ENCODE measurements at regions not wholly inside any gene's neighbourhood (a gene's known extent, or its start where the extent isn't known, plus 50 kb on each side); places are given as distances from the start of the nearest gene placed in this dataset.

- no peak for TF ChIP-seq POLR2A (IDR thresholded peaks at IDR 0.05; ENCODE audit: extremely low read depth, insufficient read length)
- TF ChIP-seq MYC (IDR thresholded peaks at IDR 0.05; ENCODE audit: low read depth, low read length), result no peak
- no peak for TF ChIP-seq CTCF (IDR thresholded peaks at IDR 0.05; ENCODE audit: low read depth, low read length)
- TF ChIP-seq MAX (IDR thresholded peaks at IDR 0.05; ENCODE audit: low read depth, low read length), result no peak
- no peak for DNase-seq (ENCODE audit: low read depth)
- H3K4me3 ChIP-seq (ENCODE audit: low read depth, low read length), result no peak overlapping the region
These were observed 82.3 kb downstream of the RASSF10 start for GRCh38 chr11:13091373-13091772.

GRCh38 chr11:13091804-13092203 is 82.7 kb downstream of the RASSF10 start:
- H3K4me3 ChIP-seq (ENCODE audit: low read depth, low read length), result no peak overlapping the region
- DNase-seq (ENCODE audit: low read depth), result no peak
- TF ChIP-seq POLR2A (IDR thresholded peaks at IDR 0.05; ENCODE audit: extremely low read depth, insufficient read length), result no peak
- TF ChIP-seq MYC (IDR thresholded peaks at IDR 0.05; ENCODE audit: low read depth, low read length), result no peak
- TF ChIP-seq CTCF (IDR thresholded peaks at IDR 0.05; ENCODE audit: low read depth, low read length), result no peak
- TF ChIP-seq MAX (IDR thresholded peaks at IDR 0.05; ENCODE audit: low read depth, low read length), result no peak

DNA sequence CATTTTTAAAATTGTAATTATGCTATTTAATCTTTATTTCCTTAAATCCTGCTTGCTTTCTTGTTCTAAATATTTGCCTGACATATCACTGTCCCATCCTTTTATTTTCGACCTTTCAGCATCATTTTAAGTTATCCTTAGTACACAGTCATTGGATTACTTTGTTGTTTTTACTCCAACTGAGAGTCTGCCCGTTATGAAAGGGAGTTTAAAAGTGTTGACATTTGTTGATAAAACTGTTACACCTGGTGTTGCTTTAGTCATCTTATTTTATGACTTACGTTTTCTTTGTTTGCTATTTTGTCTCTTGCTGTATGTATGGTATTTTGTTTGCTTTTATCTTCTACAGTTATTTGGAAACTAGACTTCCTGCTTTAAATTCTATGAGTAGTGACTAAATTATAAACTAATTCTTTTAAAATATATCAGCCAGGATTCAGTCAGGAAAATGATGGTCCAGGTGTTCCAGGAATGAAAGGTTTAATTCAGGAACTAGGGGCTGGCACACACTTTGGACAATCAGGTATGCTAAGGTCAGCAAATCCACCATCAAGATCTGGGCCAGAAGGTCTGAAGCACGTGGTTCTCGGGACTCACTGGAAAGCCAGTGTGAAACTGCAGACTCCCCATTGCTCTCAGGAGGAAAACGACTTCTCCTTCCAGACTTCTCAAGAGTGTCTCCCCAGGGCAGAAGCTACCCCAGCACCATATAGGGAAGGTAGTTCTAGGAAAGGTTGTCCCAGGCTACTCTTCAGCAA is 86.0 kb downstream of the RASSF10 start:
- no peak overlapping the region for H3K4me3 ChIP-seq (ENCODE audit: low read depth, low read length)
- DNase-seq (ENCODE audit: low read depth), result no peak
- TF ChIP-seq CTCF (IDR thresholded peaks at IDR 0.05; ENCODE audit: low read depth, low read length) (no peak), POLR2A (IDR thresholded peaks at IDR 0.05; ENCODE audit: extremely low read depth, insufficient read length) (no peak), MYC (IDR thresholded peaks at IDR 0.05; ENCODE audit: low read depth, low read length) (no peak), MAX (IDR thresholded peaks at IDR 0.05; ENCODE audit: low read depth, low read length) (no peak; the same call in 1 of the 2 replicates)

- TF ChIP-seq MYC (IDR thresholded peaks at IDR 0.05; ENCODE audit: low read depth, low read length) (no peak), POLR2A (IDR thresholded peaks at IDR 0.05; ENCODE audit: extremely low read depth, insufficient read length) (no peak), CTCF (IDR thresholded peaks at IDR 0.05; ENCODE audit: low read depth, low read length) (no peak), MAX (IDR thresholded peaks at IDR 0.05; ENCODE audit: low read depth, low read length) (no peak)
- DNase-seq (ENCODE audit: low read depth), result no peak
- H3K4me3 ChIP-seq (ENCODE audit: low read depth, low read length), result no peak overlapping the region
These were observed 88.9 kb downstream of the RASSF10 start for GRCh38 chr11:13098063-13098462.

- no peak overlapping the region for H3K4me3 ChIP-seq (ENCODE audit: low read depth, low read length)
- no peak for DNase-seq (ENCODE audit: low read depth)
- no peak for TF ChIP-seq MYC (IDR thresholded peaks at IDR 0.05; ENCODE audit: low read depth, low read length)
- no peak for TF ChIP-seq POLR2A (IDR thresholded peaks at IDR 0.05; ENCODE audit: extremely low read depth, insufficient read length)
- TF ChIP-seq MAX (IDR thresholded peaks at IDR 0.05; ENCODE audit: low read depth, low read length), result no peak
- TF ChIP-seq CTCF (IDR thresholded peaks at IDR 0.05; ENCODE audit: low read depth, low read length), result no peak
These were observed 89.6 kb downstream of the RASSF10 start for GRCh38 chr11:13098616-13099289.
